LNCAP (cell line): ENCODE measurements at regions not wholly inside any gene's neighbourhood (a gene's known extent, or its start where the extent isn't known, plus 50 kb on each side); places are given as distances from the start of the nearest gene placed in this dataset.

Source experiments
- TF ChIP-seq, protein P1 (sequence below): fragments of 450-650 bp; IDR thresholded peaks from 2 replicates; pipeline ENCODE4 v1.5.1; 2017; ENCODE audit warnings: mild to moderate bottlenecking

DNA sequence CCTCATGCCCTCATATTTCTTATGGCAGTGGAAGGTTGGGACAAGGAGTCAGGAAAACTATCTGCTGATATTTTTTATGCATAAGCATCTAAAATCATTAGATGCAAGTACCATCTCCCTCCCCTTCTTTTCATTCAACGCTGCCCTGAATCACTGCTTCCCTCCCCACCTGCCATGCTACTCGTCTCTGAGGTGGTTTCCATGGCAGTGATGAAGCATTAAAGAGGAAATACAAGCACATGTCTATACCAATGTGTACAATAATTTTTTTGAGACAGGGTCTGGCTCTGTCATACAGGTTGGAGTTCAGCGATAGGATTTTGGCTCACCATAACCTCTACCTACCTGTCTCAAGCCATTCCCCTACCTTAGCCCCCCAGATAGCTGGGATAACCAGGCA is 67.5 kb upstream of the SETMAR start:
- TF ChIP-seq, protein P1, sequence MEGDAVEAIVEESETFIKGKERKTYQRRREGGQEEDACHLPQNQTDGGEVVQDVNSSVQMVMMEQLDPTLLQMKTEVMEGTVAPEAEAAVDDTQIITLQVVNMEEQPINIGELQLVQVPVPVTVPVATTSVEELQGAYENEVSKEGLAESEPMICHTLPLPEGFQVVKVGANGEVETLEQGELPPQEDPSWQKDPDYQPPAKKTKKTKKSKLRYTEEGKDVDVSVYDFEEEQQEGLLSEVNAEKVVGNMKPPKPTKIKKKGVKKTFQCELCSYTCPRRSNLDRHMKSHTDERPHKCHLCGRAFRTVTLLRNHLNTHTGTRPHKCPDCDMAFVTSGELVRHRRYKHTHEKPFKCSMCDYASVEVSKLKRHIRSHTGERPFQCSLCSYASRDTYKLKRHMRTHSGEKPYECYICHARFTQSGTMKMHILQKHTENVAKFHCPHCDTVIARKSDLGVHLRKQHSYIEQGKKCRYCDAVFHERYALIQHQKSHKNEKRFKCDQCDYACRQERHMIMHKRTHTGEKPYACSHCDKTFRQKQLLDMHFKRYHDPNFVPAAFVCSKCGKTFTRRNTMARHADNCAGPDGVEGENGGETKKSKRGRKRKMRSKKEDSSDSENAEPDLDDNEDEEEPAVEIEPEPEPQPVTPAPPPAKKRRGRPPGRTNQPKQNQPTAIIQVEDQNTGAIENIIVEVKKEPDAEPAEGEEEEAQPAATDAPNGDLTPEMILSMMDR = no peak

DNA sequence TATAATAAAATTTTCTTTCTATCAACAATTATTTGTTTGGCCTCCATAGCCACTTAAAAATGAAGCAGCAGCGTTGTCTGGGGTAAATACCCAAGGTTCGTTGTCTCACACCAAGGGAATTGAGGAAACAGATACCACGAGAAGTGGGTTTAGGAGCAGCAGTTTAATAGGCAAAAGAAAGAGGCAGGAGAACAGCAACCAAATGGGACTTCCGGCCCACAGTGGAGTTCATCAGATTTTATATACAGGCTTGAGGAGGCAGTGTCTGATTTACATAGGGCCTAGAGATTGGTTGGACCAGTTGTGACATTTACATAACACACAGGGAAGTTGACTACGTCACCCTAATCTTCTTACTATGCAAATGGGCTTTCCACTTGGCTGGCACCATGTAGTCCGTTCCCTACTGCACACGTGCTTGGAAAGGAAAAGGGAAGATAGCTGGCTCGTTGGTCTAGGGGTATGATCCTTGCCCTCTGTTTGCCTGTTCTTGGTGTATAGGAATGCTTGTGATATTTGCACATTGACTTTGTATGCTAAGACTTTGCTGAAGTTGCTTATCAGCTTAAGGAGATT is 61.5 kb upstream of the SETMAR start:
- TF ChIP-seq, protein P1 = no peak

DNA sequence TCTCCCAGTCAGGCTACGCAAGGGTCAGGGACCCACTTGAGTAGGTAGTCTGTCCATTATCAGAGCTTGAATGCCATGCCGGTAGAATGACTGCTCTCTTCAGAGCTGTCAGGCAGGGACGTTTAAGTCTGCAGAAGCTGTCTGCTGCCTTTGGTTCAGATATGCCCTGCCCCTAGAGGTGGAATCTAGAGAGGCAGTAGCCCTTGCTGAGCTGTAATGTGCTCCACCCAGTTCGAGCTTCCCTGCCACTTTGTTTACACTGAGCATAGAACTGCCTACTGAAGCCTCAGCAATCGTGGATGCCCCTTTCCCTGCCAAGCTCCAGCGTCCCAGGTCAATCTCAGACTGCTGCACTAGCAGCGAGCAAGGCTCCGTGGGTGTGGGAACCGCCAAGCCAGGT is 57.5 kb upstream of the SETMAR start:
- TF ChIP-seq, protein P1 = peak; percentile 18; the same call in 1 of the 2 replicates

DNA sequence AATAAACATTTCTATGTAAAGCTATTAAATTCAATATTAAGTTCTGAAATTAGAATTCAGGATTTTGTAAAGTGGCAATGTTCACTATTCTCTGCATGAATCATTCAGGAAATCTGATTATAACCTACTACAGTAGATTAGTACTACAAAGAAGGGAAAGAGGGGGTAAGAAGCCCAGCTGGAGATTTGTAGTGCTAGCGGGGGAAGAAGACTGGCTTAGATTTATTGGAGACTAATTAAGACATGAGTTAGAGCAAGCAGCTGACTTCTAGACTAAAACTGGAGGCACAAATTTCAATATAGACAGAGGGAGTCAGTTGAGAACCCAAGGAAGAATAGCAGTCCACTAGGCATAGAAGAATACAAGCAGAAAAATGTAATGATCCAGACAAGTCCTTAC is 55.8 kb upstream of the SETMAR start:
- TF ChIP-seq, protein P1 = no peak

DNA sequence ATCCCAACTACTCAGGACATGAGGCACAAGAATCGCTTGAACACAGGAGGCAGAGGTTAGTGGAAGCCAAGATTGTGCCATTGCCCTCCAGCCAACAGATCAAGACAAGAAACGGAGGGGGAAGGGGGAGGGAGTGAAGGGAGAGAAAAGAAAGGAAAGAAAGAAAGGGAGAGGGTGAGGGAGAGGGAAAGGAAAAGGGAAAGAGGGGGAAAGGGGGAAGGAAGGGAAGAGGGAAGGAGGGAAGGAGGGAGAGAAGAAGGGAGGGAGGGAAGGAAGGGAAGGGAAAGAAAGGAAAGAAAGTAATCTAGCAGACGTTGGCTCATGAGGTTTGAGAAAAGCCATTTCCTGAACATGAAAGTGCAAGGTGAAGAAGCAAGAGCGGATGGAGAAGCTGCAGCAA is 53.1 kb upstream of the SETMAR start:
- TF ChIP-seq, protein P1 = no peak

DNA sequence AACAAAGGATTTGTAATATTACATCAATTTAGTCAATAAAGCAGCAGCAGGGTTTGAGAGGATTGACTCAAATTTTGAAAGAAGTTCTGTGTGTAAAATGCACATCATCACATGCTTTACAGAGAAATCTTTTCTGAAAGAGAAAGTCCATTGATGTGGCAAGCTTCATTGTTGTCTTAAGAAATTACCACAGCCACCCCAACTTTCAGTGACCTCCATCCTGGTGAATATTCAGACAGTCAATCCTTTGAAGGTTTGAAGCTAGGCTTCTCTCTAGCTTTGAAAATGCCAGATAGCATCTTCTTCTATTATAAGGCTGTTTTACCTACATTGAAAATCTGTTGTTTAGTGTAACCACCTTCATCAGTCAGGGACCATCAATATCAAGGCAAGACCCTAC is 51.8 kb upstream of the SETMAR start:
- TF ChIP-seq, protein P1 = no peak
